Natural killer cell (primary cell): ENCODE measurements at regions not wholly inside any gene's neighbourhood (a gene's known extent, or its start where the extent isn't known, plus 50 kb on each side); places are given as distances from the start of the nearest gene placed in this dataset.

ENCODE experiments used
- ATAC-seq, 3 donors: fragments of 150-1000 bp in 2 of 3; fragments of 200-7000 bp in 1 of 3; cut with Tn5 transposase; 1 replicate in 1 of 3; 2 replicates in 2 of 3; pipeline ENCODE4 v1.10.0; 2021; ENCODE audit warnings: mild to moderate bottlenecking in 2 of 3, moderate library complexity in 2 of 3
- DNase-seq, 2 donors: peaks; one replicate each; pipeline versions ENCODE4 v3.0.0 to v3.0.0-alpha.2; 2013 to 2021; ENCODE audit warnings: mixed read lengths in 1 of 2
- H3K27ac ChIP-seq: one replicate; pipeline ENCODE4 v1.5.1; 2013; ENCODE audit warnings: mild to moderate bottlenecking, low read length
- H3K27me3 ChIP-seq: one replicate; pipeline ENCODE4 v1.6.1; 2013; ENCODE audit warnings: low read length; ENCODE audit not compliant: control insufficient read depth, insufficient read depth
- H3K36me3 ChIP-seq: one replicate; pipeline ENCODE4 v1.6.1; 2013; ENCODE audit warnings: low read length; ENCODE audit not compliant: control insufficient read depth, insufficient read depth
- H3K4me1 ChIP-seq: one replicate; pipeline ENCODE4 v1.6.1; 2013; ENCODE audit warnings: low read length; ENCODE audit not compliant: control insufficient read depth, insufficient read depth
- H3K4me3 ChIP-seq: one replicate; pipeline ENCODE4 v1.5.1; 2013; ENCODE audit warnings: low read length
- H3K9me3 ChIP-seq: one replicate; pipeline ENCODE4 v1.6.1; 2013; ENCODE audit warnings: low read length; ENCODE audit not compliant: control insufficient read depth, insufficient read depth
- H3K27ac Mint-ChIP-seq, 2 donors: one replicate each; pipeline ENCODE4 v1.8.0; 2022; ENCODE audit warnings: mild to moderate bottlenecking in 2 of 2, mixed read lengths in 2 of 2, moderate library complexity in 1 of 2
- H3K27me3 Mint-ChIP-seq, 2 donors: one replicate each; pipeline ENCODE4 v1.8.0; 2022; ENCODE audit warnings: low read depth in 2 of 2, mixed read lengths in 2 of 2
- H3K36me3 Mint-ChIP-seq: one replicate; pipeline ENCODE4 v1.8.0; 2022; ENCODE audit warnings: mixed read lengths
- H3K4me1 Mint-ChIP-seq, 2 donors: one replicate each; pipeline ENCODE4 v1.8.0; 2022; ENCODE audit warnings: mixed read lengths in 2 of 2
- H3K4me3 Mint-ChIP-seq: one replicate; pipeline ENCODE4 v1.8.0; 2022; ENCODE audit warnings: mild to moderate bottlenecking, moderate library complexity, mixed read lengths
- H3K9me3 Mint-ChIP-seq, 2 donors: one replicate each; pipeline ENCODE4 v1.8.0; 2022; ENCODE audit warnings: mixed read lengths in 2 of 2
- WGBS: methylation state at CpG from one replicate; pipeline ENCODE4 v1.1.7; 2013; ENCODE audit warnings: missing lambda C conversion rate; ENCODE audit not compliant: insufficient coverage; 5-methylcytosine and 5-hydroxymethylcytosine counted together
- intact Hi-C: fragments of 100-400 bp; cut with micrococcal nuclease; formaldehyde crosslinking; loops from one replicate; pipeline ENCODE4 v1.14.2; 2022
- TF ChIP-seq, protein P1 (sequence below): fragments of 200-600 bp; IDR thresholded peaks from one replicate; pipeline ENCODE4 v1.8.0; 2022; ENCODE audit warnings: antibody characterized with exemption

DNA sequence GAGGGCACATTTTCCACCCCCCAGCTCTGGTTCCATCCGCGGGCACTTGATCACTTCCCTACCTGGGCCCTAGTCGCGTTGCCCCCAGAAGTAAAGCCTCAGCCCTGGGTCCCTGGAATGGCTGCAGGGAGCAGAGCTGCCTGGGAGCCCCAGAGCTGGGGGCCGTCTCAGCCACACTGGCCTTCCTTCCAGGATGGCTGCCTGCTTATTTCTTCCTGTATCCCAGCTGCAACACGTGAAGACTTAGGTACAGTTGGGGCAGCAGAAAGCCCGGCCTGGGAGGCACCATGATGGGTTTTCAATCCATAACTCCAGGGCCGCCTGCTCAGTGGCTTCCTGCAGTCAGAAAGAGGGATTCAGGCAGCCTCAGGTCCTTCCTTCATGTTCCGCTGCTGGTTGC, 232.3 kb downstream of the IRX2 start:
- H3K9me3 Mint-ChIP-seq = no peaks in the 10 kb centered on the region
- Histone ChIP-seq H3K27me3 (no peaks in the 10 kb centered on the region), H3K4me1 (no peaks in the 10 kb centered on the region), H3K27ac (no peak overlapping the region), H3K36me3 (no peaks in the 10 kb centered on the region), H3K4me3 (no peak overlapping the region), H3K9me3 (no peaks in the 10 kb centered on the region)
- no peaks in the 10 kb centered on the region for H3K27me3 Mint-ChIP-seq
- WGBS = 78% methylated on average over 9 of the region's 9 CpGs
- H3K27ac Mint-ChIP-seq = no peak overlapping the region
- intact Hi-C loops = no loop called here
- H3K4me3 Mint-ChIP-seq = no peak overlapping the region
- no peak for ATAC-seq
- TF ChIP-seq, protein P1, sequence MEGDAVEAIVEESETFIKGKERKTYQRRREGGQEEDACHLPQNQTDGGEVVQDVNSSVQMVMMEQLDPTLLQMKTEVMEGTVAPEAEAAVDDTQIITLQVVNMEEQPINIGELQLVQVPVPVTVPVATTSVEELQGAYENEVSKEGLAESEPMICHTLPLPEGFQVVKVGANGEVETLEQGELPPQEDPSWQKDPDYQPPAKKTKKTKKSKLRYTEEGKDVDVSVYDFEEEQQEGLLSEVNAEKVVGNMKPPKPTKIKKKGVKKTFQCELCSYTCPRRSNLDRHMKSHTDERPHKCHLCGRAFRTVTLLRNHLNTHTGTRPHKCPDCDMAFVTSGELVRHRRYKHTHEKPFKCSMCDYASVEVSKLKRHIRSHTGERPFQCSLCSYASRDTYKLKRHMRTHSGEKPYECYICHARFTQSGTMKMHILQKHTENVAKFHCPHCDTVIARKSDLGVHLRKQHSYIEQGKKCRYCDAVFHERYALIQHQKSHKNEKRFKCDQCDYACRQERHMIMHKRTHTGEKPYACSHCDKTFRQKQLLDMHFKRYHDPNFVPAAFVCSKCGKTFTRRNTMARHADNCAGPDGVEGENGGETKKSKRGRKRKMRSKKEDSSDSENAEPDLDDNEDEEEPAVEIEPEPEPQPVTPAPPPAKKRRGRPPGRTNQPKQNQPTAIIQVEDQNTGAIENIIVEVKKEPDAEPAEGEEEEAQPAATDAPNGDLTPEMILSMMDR = no peak
- no peaks in the 10 kb centered on the region for H3K36me3 Mint-ChIP-seq
- no peak for DNase-seq
- H3K4me1 Mint-ChIP-seq = no peaks in the 10 kb centered on the region

DNA sequence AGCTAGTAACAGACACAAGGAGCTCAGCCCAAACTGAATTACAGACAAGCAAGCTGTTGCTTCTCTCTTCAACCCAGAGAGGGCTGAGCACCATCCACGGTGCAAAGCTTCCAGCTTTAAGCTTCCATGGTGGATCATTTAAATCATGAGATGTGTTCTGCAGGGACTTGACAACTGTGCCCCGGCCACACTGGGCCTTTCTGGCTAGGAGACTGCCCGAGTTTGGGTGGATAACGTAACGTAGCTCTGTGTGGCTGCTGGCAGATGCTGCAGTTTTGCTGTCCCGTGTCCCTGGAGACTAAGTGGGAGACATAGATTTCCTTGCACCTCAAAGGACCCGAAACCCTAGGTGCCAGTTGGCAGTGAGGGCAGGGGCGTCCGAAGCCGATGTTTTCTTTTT, 234.0 kb downstream of the IRX2 start:
- no peaks in the 10 kb centered on the region for H3K9me3 Mint-ChIP-seq
- intact Hi-C loops = no loop called here
- H3K4me1 Mint-ChIP-seq = no peaks in the 10 kb centered on the region
- H3K27ac Mint-ChIP-seq = no peak overlapping the region
- Histone ChIP-seq H3K9me3 (no peaks in the 10 kb centered on the region), H3K36me3 (no peaks in the 10 kb centered on the region), H3K4me1 (no peaks in the 10 kb centered on the region), H3K4me3 (no peak overlapping the region), H3K27me3 (no peaks in the 10 kb centered on the region), H3K27ac (no peak overlapping the region)
- ATAC-seq = no peak
- no peaks in the 10 kb centered on the region for H3K27me3 Mint-ChIP-seq
- no peak for DNase-seq
- 86% methylated on average over 10 of the region's 10 CpGs for WGBS
- H3K4me3 Mint-ChIP-seq = no peak overlapping the region
- TF ChIP-seq, protein P1 = no peak
- no peaks in the 10 kb centered on the region for H3K36me3 Mint-ChIP-seq

DNA sequence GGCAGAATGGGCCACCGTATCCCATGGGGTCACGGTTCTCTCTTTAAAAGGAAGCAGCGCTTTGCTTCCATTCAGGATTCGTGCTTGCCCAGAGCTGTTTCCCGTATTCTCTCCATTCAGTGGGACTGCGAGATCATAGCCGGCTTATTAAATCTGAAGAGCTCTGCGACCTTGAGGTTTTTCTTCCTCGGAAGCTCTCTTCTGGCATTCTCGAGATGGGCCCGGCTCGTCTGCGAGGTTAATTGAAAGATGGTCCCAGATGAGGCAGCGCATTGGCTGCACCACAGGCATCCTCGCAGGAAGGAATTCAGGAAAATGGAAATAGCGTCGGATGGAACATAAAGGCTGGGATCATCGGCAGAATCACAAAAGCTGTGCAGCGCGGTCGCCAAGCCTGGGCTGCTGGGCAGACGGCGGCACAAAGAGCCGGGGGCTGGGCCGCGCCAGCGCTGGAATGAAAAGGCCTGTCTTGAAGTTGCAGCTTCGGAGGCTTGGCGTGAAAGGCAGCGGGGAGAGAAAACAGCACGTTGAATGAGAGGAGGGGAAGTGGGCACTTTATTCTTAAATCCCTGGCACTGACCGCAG, 236.2 kb downstream of the IRX2 start:
- Mint-ChIP-seq H3K4me3 (no peak overlapping the region), H3K36me3 (no peaks in the 10 kb centered on the region), H3K4me1 (no peaks in the 10 kb centered on the region), H3K9me3 (no peaks in the 10 kb centered on the region), H3K27me3 (no peaks in the 10 kb centered on the region), H3K27ac (no peak overlapping the region)
- Histone ChIP-seq H3K4me3 (no peak overlapping the region), H3K27me3 (no peaks in the 10 kb centered on the region), H3K9me3 (no peaks in the 10 kb centered on the region), H3K27ac (no peak overlapping the region), H3K36me3 (no peaks in the 10 kb centered on the region), H3K4me1 (no peaks in the 10 kb centered on the region)
- ATAC-seq = no peak
- DNase-seq = no peak
- TF ChIP-seq, protein P1 = no peak
- 85% methylated on average over 32 of the region's 32 CpGs for WGBS
- intact Hi-C loops = no loop called here

DNA sequence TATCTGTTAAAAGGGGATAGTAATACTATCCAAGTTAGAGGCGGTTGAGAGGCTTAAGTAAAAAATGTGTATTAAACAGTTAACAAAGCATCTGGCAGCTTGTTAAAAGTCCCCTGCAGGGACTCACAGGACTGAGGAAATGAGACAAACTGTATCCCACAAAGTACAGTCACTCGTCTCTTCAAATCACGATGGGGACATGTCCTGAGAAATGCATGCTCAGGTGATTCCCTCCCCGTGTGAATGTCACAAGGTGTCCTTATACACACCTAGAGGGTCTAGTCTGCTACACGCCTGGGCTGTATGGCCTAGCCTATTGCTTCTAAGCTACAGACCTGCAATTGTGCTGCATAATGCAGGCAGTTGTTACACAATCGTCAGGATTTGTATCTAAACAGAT, 237.0 kb downstream of the IRX2 start:
- Mint-ChIP-seq H3K4me3 (no peak overlapping the region), H3K27ac (no peak overlapping the region), H3K9me3 (no peaks in the 10 kb centered on the region), H3K27me3 (no peaks in the 10 kb centered on the region), H3K36me3 (no peaks in the 10 kb centered on the region), H3K4me1 (no peaks in the 10 kb centered on the region)
- intact Hi-C loops = no loop called here
- H3K27me3 ChIP-seq = no peaks in the 10 kb centered on the region
- no peaks in the 10 kb centered on the region for H3K9me3 ChIP-seq
- TF ChIP-seq, protein P1 = no peak
- no peaks in the 10 kb centered on the region for H3K36me3 ChIP-seq
- ATAC-seq = no peak
- no peak overlapping the region for H3K27ac ChIP-seq
- WGBS = 84% methylated on average over 6 of the region's 6 CpGs
- DNase-seq = no peak
- no peak overlapping the region for H3K4me3 ChIP-seq
- no peaks in the 10 kb centered on the region for H3K4me1 ChIP-seq
